ENCODE measurements at regions not wholly inside any gene's neighbourhood (a gene's known extent, or its start where the extent isn't known, plus 50 kb on each side); places are given as distances from the start of the nearest gene placed in this dataset.

- DNase-seq (ENCODE audit: low read depth): no peak
Measured at GRCh38 chr5:129341306-129341705, 118.8 kb upstream of the ADAMTS19 start.

- DNase-seq (ENCODE audit: low read depth): no peak
Measured at GRCh38 chr5:129342796-129343195, 117.3 kb upstream of the ADAMTS19 start.

GRCh38 chr5:129345213-129345924, 114.7 kb upstream of the ADAMTS19 start:
- DNase-seq (ENCODE audit: low read depth): no peak

GRCh38 chr5:129356846-129357245, 103.3 kb upstream of the ADAMTS19 start:
- DNase-seq (ENCODE audit: low read depth): no peak

GRCh38 chr5:129358069-129358468, 102.0 kb upstream of the ADAMTS19 start:
- DNase-seq (ENCODE audit: low read depth): no peak

- no peak for DNase-seq (ENCODE audit: low read depth)
Measured at GRCh38 chr5:129359450-129359849, 100.6 kb upstream of the ADAMTS19 start.

- DNase-seq (ENCODE audit: low read depth): peak; percentile 13
Measured at GRCh38 chr5:129361441-129362025, 98.6 kb upstream of the ADAMTS19 start.

- no peak for DNase-seq (ENCODE audit: low read depth)
Measured at GRCh38 chr5:129362456-129362855, 97.6 kb upstream of the ADAMTS19 start.

- DNase-seq (ENCODE audit: low read depth): no peak
Measured at GRCh38 chr5:129363991-129364390, 96.1 kb upstream of the ADAMTS19 start.

GRCh38 chr5:129367883-129368282, 92.2 kb upstream of the ADAMTS19 start:
- peak; percentile 14 for DNase-seq (ENCODE audit: low read depth)

- no peak for DNase-seq (ENCODE audit: low read depth)
Measured at GRCh38 chr5:129372025-129372424, 88.1 kb upstream of the ADAMTS19 start.

GRCh38 chr5:129377504-129377903, 82.6 kb upstream of the ADAMTS19 start:
- no peak for DNase-seq (ENCODE audit: low read depth)

- no peak for DNase-seq (ENCODE audit: low read depth)
Measured at GRCh38 chr5:129378961-129379360, 81.1 kb upstream of the ADAMTS19 start.

GRCh38 chr5:129379406-129379805, 80.7 kb upstream of the ADAMTS19 start:
- no peak for DNase-seq (ENCODE audit: low read depth)

GRCh38 chr5:129382921-129383672, 77.0 kb upstream of the ADAMTS19 start:
- peak; percentile 23 for DNase-seq (ENCODE audit: low read depth)

GRCh38 chr5:129384193-129384592, 75.9 kb upstream of the ADAMTS19 start:
- DNase-seq (ENCODE audit: low read depth): no peak

GRCh38 chr5:129384736-129385135, 75.4 kb upstream of the ADAMTS19 start:
- no peak for DNase-seq (ENCODE audit: low read depth)

GRCh38 chr5:129387944-129388343, 72.2 kb upstream of the ADAMTS19 start:
- DNase-seq (ENCODE audit: low read depth): no peak

GRCh38 chr5:129392681-129393080, 67.4 kb upstream of the ADAMTS19 start:
- no peak for DNase-seq (ENCODE audit: low read depth)

GRCh38 chr5:129395247-129395646, 64.9 kb upstream of the ADAMTS19 start:
- DNase-seq (ENCODE audit: low read depth): no peak

GRCh38 chr5:129398026-129398678, 61.9 kb upstream of the ADAMTS19 start:
- DNase-seq (ENCODE audit: low read depth): no peak

- DNase-seq (ENCODE audit: low read depth): no peak
Measured at GRCh38 chr5:129399069-129399468, 61.0 kb upstream of the ADAMTS19 start.

All from non-pigmented ciliary epithelial cell (primary cell).